Lower leg skin (tissue), 4 donors: ENCODE measurements at regions not wholly inside any gene's neighbourhood (a gene's known extent, or its start where the extent isn't known, plus 50 kb on each side); places are given as distances from the start of the nearest gene placed in this dataset.
"Not testable (repeated sequence)": the region's sequence is repeated elsewhere in the genome, so short reads cannot be mapped to it uniquely, and the experiment has no call there.

Experiments used
- DNase-seq, 2 donors: peaks; one replicate each; pipeline ENCODE4 v3.0.0-alpha.2; 2019; ENCODE audit warnings: low spot score in 2 of 2
- H3K4me3 ChIP-seq: fragments of 200-600 bp; sonication (generic); 2 replicates; pipeline ENCODE4 v1.5.1; 2017; ENCODE audit warnings: mild to moderate bottlenecking, low read depth; ENCODE audit not compliant: poor library complexity, severe bottlenecking
- CTCF ChIP-seq, 3 donors: fragments of 450-650 bp; IDR thresholded peaks; one replicate each; pipeline ENCODE4 v1.5.1; 2016; ENCODE audit warnings: antibody characterized with exemption in 3 of 3, mild to moderate bottlenecking in 3 of 3, moderate library complexity in 2 of 3
- POLR2A ChIP-seq, 2 donors: fragments of 450-650 bp; IDR thresholded peaks; one replicate each; pipeline ENCODE4 v1.6.1; 2016 to 2017; ENCODE audit warnings: antibody characterized with exemption in 2 of 2, mild to moderate bottlenecking in 1 of 2, moderate library complexity in 1 of 2
- WGBS, 2 donors: methylation state at CpG; one replicate each; pipeline ENCODE4 v1.1.5; 2018; 5-methylcytosine and 5-hydroxymethylcytosine counted together
- intact Hi-C: fragments of 100-400 bp; cut with DNase I; formaldehyde crosslinking; loops from one replicate; pipeline ENCODE4 v1.15.0; 2023; ENCODE audit warnings: low total_unique reads

- intact Hi-C loops, result no loop called here
- TF ChIP-seq CTCF (IDR thresholded peaks at IDR 0.05) (no peak), POLR2A (IDR thresholded peaks at IDR 0.05) (no peak)
- WGBS, 2 donors, result 88% methylated on average over 10 of the region's 10 CpGs
- no peak overlapping the region for H3K4me3 ChIP-seq
- no peak for DNase-seq
Observed at GRCh38 chr5:104088876-104089778, 526.5 kb upstream of the NUDT12 start.

- H3K4me3 ChIP-seq, result no peak overlapping the region
- TF ChIP-seq CTCF (IDR thresholded peaks at IDR 0.05) (no peak), POLR2A (IDR thresholded peaks at IDR 0.05) (no peak)
- WGBS, 2 donors, result 82 to 94% methylated on average over 2 of the region's 2 CpGs
- DNase-seq, result no peak
- intact Hi-C loops, result no loop called here
Observed at GRCh38 chr5:104084896-104085295, 522.3 kb upstream of the NUDT12 start.

GRCh38 chr5:104082754-104083153, 520.2 kb upstream of the NUDT12 start:
- WGBS, 2 donors, result 83 to 86% methylated on average over 2 of the region's 2 CpGs
- TF ChIP-seq POLR2A (IDR thresholded peaks at IDR 0.05) (no peak), CTCF (IDR thresholded peaks at IDR 0.05) (no peak)
- intact Hi-C loops, result no loop called here
- H3K4me3 ChIP-seq, result no peak overlapping the region
- DNase-seq, result no peak

- H3K4me3 ChIP-seq, result no peak overlapping the region
- TF ChIP-seq POLR2A (IDR thresholded peaks at IDR 0.05) (no peak), CTCF (IDR thresholded peaks at IDR 0.05) (no peak)
- intact Hi-C loops, result no loop called here
- DNase-seq, result no peak
Observed at GRCh38 chr5:104081232-104081631, 518.6 kb upstream of the NUDT12 start.

- WGBS, 2 donors, result 46 to 55% methylated on average over 2 of the region's 2 CpGs
- TF ChIP-seq CTCF (IDR thresholded peaks at IDR 0.05) (no peak), POLR2A (IDR thresholded peaks at IDR 0.05) (no peak)
- no peak overlapping the region for H3K4me3 ChIP-seq
- intact Hi-C loops, result no loop called here
- DNase-seq, result no peak
Observed at GRCh38 chr5:104080646-104081175, 518.1 kb upstream of the NUDT12 start.

GRCh38 chr5:104079861-104080645, 517.5 kb upstream of the NUDT12 start:
- WGBS, 2 donors, result 94 to 95% methylated on average over 29 of the region's 29 CpGs
- intact Hi-C loops, H3K4me3 ChIP-seq, DNase-seq: not testable (repeated sequence)
